Mucosa of descending colon (tissue), 3 donors: ENCODE measurements at regions not wholly inside any gene's neighbourhood (a gene's known extent, or its start where the extent isn't known, plus 50 kb on each side); places are given as distances from the start of the nearest gene placed in this dataset.

Experiments
- ATAC-seq: fragments of 200-7000 bp; cut with Tn5 transposase; one replicate; pipeline ENCODE4 v1.9.1; 2020; ENCODE audit warnings: mild to moderate bottlenecking, moderate library complexity
- DNase-seq, 3 donors: peaks; one replicate each; pipeline ENCODE4 v3.0.0-alpha.2; 2020
- H3K36me3 ChIP-seq: fragments of 200-600 bp; one replicate; pipeline ENCODE4 v1.8.0; 2021; ENCODE audit warnings: low read depth, mild to moderate bottlenecking
- H3K4me1 ChIP-seq: fragments of 200-600 bp; one replicate; pipeline ENCODE4 v1.8.0; 2021; ENCODE audit warnings: low read depth, mild to moderate bottlenecking
- H3K4me3 ChIP-seq: fragments of 200-600 bp; one replicate; pipeline ENCODE4 v1.8.0; 2021; ENCODE audit warnings: mild to moderate bottlenecking
- H3K9me3 ChIP-seq: fragments of 200-600 bp; one replicate; pipeline ENCODE4 v1.8.0; 2021; ENCODE audit warnings: mild to moderate bottlenecking
- intact Hi-C, 2 donors: fragments of 100-400 bp; cut with DNase I in 1 of 2; cut with micrococcal nuclease in 1 of 2; formaldehyde crosslinking; loops; one replicate each; pipeline versions ENCODE4 v1.11.0 to v1.11.1; 2022; cut with DNase I, micrococcal nuclease
- TF ChIP-seq, protein P1 (sequence below): fragments of 200-600 bp; IDR thresholded peaks from one replicate; pipeline ENCODE4 v1.8.0; 2022; ENCODE audit warnings: antibody characterized with exemption, mild to moderate bottlenecking
- donor health status: DM: no; HTN: no; CAD: no; lungs with moderate emphysema.
- donor health status: DM: no; HTN: no; CAD: no.
- donor health status: DM: no; HTN: yes; CAD: no.

DNA sequence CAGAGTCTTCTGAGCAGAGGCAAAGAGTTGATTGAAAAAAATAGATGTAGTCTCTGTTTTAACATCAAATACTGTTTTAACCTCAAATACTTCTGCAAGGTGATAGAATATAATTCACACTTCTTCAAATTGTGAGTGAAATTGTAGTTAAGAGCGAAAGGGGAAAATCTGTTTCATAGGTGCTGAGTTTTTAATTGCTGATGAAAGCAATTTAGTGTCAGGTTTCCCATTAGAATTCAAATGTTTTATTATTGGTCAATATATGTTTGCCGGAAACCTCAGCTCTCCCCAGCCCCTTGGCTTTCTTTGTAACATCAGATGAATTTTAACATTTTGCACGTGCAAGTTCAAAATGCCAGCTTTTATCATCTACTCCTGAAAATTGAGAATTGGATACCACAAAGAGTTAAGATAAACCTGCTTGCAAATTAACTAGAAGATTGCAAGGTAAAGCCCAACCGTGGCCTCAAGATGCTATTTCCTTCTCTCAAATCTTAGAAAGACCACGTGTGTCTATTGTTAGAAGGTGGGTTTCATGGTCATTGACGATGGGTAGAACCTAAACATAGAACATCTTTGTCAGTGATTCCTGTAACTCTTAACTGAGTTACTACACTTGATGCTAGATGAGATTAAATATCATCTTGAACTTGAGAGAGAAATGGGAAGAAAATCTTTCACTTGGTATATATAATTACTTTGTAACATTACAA, 1824.2 kb upstream of the TENM3 start:
- TF ChIP-seq, protein P1, sequence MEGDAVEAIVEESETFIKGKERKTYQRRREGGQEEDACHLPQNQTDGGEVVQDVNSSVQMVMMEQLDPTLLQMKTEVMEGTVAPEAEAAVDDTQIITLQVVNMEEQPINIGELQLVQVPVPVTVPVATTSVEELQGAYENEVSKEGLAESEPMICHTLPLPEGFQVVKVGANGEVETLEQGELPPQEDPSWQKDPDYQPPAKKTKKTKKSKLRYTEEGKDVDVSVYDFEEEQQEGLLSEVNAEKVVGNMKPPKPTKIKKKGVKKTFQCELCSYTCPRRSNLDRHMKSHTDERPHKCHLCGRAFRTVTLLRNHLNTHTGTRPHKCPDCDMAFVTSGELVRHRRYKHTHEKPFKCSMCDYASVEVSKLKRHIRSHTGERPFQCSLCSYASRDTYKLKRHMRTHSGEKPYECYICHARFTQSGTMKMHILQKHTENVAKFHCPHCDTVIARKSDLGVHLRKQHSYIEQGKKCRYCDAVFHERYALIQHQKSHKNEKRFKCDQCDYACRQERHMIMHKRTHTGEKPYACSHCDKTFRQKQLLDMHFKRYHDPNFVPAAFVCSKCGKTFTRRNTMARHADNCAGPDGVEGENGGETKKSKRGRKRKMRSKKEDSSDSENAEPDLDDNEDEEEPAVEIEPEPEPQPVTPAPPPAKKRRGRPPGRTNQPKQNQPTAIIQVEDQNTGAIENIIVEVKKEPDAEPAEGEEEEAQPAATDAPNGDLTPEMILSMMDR = no peak
- Histone ChIP-seq H3K36me3 (no peaks in the 10 kb centered on the region), H3K9me3 (no peaks in the 10 kb centered on the region), H3K4me3 (no peak overlapping the region), H3K4me1 (no peaks in the 10 kb centered on the region)
- intact Hi-C loops = no loop called here
- no peak for DNase-seq
- ATAC-seq = no peak

DNA sequence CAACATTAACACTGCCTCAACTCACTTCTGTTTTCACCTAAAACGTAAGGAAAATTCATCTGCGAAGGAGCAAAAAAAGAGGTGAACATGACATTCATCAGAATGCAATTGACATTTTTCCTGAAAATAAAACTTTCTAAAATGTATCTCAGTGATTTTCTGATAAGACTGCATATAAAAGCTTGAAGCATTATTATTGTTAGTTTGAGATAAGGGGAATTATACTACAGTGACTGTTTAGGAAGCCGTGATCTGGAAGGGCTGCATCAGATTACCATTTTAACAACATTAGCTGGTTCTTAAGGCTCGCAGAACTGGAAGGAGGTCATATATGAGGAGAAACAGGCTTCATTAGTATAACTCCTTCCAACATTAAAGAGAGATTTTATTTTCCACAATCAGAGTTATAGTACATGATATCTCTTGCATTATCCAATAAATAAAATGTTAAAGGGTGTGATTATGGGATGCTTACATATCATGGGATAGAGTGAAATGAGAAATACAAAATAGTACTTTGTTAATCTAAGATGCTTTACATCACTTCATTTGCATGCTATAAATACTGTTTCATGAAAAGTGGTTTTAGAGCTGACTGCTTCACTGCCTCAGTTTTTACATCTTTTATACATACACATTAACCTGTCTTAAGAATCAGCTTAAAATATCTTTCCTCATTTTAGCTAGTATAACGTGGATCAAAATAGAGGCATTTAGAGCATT, 1820.1 kb upstream of the TENM3 start:
- TF ChIP-seq, protein P1 = no peak
- no peak for ATAC-seq
- intact Hi-C loops = no loop called here

DNA sequence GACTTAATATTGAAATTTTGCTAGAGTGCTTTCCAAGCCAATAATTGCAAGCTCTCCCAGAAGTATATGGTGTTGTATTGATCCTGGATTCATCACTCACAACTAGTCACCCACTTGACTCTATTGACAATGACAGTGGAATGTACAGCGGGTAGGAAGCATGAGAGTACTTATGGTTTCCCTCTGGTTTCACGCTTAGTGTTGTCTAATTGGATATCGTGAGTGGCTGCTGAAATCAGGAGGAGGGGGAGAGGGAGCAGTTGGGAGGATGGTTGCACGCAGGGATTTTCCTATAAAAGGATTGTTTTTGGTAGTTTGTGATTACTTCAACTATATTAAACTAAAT, 1819.5 kb upstream of the TENM3 start:
- Histone ChIP-seq H3K4me1 (no peaks in the 10 kb centered on the region), H3K4me3 (no peak overlapping the region), H3K36me3 (no peaks in the 10 kb centered on the region), H3K9me3 (no peaks in the 10 kb centered on the region)
- ATAC-seq (no peak), DNase-seq (no peak)
- TF ChIP-seq, protein P1 = no peak
- intact Hi-C loops = no loop called here

More for the DNA sequence above, 1820.1 kb upstream of the TENM3 start:
- no peaks in the 10 kb centered on the region for H3K9me3 ChIP-seq
- no peaks in the 10 kb centered on the region for H3K36me3 ChIP-seq
- H3K4me3 ChIP-seq = no peak overlapping the region
- no peak for DNase-seq
- H3K4me1 ChIP-seq = no peaks in the 10 kb centered on the region

DNA sequence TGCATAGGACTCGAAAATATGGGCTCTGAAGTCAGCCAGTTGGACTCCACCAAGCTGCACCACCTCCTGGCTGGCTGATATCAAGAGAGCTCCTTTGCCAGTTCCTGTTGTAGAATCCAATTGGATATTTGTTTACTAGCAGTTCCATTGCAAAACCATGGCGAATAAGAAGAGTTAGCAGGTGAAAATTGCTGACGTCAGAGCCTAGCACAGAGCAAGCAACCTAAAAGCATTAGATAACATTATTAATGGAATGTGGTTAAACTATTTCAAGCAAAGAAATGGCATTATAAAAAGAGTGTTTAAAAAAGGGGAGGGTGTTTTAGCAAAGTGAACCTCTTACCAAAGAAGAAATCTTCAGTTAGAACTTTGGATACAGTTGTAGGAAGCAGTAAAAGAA, 1816.3 kb upstream of the TENM3 start:
- DNase-seq (no peak), ATAC-seq (no peak)
- intact Hi-C loops = no loop called here
- Histone ChIP-seq H3K4me1 (no peaks in the 10 kb centered on the region), H3K9me3 (no peaks in the 10 kb centered on the region), H3K36me3 (no peaks in the 10 kb centered on the region), H3K4me3 (no peak overlapping the region)
- TF ChIP-seq, protein P1 = no peak

DNA sequence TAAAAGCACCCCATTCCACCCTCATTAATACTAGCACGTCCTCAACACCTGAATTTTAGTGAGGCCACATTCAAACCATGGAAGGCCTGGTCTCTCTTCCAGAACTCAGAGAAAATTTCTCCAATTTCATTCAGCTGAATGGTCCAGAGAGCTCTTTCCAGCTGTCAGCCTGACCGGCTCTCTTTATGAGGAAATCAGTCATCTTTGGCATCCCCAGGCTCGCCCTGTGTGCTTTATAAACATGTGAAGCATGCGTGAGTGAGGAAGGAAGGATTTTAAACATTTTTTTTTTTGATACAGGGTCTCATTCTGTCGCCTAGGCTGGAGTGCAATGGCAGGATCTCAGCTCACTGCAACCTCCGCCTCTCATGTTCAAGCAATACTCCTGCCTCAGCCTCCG, 1812.9 kb upstream of the TENM3 start:
- ATAC-seq (no peak), DNase-seq (no peak)
- H3K9me3 ChIP-seq = no peaks in the 10 kb centered on the region
- TF ChIP-seq, protein P1 = no peak
- no peak overlapping the region for H3K4me3 ChIP-seq
- intact Hi-C loops = no loop called here
- no peaks in the 10 kb centered on the region for H3K4me1 ChIP-seq
- H3K36me3 ChIP-seq = no peaks in the 10 kb centered on the region
